GM12891 (cell line): ENCODE measurements at regions not wholly inside any gene's neighbourhood (a gene's known extent, or its start where the extent isn't known, plus 50 kb on each side); places are given as distances from the start of the nearest gene placed in this dataset.

Experiments used
- POLR2A ChIP-seq: IDR thresholded peaks from 2 replicates; pipeline ENCODE4 v1.6.1; 2011; ENCODE audit warnings: low read depth, low read length, control low read depth
- POLR2AphosphoS5 ChIP-seq: IDR thresholded peaks from 2 replicates; pipeline ENCODE4 v1.6.1; 2011; ENCODE audit warnings: low read depth, low read length, control low read depth

GRCh38 chr17:33447090-33447489, 154.0 kb upstream of the ASIC2 start:
- TF ChIP-seq POLR2A (no peak), POLR2AphosphoS5 (no peak)
